ENCODE measurements at regions not wholly inside any gene's neighbourhood (a gene's known extent, or its start where the extent isn't known, plus 50 kb on each side); places are given as distances from the start of the nearest gene placed in this dataset.
A peak's percentile ranks its signal among the peaks of the same experiment; 100 is the strongest.
"Not testable (repeated sequence)": the region's sequence is repeated elsewhere in the genome, so short reads cannot be mapped to it uniquely, and the experiment has no call there.

GRCh38 chr3:102006812-102007485, 157.6 kb downstream of the NFKBIZ start:
- H3K9me3 ChIP-seq (ENCODE audit: low read depth, low read length) = no peaks in the 10 kb centered on the region
- H3K27me3 ChIP-seq (ENCODE audit: insufficient read depth, low read length) = no peaks in the 10 kb centered on the region
- H3K4me1 ChIP-seq (ENCODE audit: insufficient read depth, low read length) = peaks cover 21% of the 10 kb centered on the region
- peak overlapping the region; percentile 43 for H3K4me2 ChIP-seq (ENCODE audit: insufficient read depth, low read length)
- H3K27ac ChIP-seq (ENCODE audit: low read depth, low read length) = peak overlapping the region; percentile 79
- DNase-seq (ENCODE audit: insufficient read length, low spot score, missing footprints) = peak; percentile 87
- H4K20me1 ChIP-seq (ENCODE audit: insufficient read depth, low read length) = no peaks in the 10 kb centered on the region
- H3K79me2 ChIP-seq (ENCODE audit: insufficient read depth, low read length) = no peaks in the 10 kb centered on the region
- peak overlapping the region; percentile 21 for H2AFZ ChIP-seq (ENCODE audit: low read length)
- no peaks in the 10 kb centered on the region for H3K36me3 ChIP-seq (ENCODE audit: insufficient read depth, low read length)
- no peak for TF ChIP-seq CTCF (IDR thresholded peaks at IDR 0.05; ENCODE audit: extremely low read depth, low read depth, low read length)
- no peak overlapping the region for H3K4me3 ChIP-seq (ENCODE audit: insufficient read depth, low read length)

GRCh38 chr3:102008436-102008835, 159.1 kb downstream of the NFKBIZ start:
- not testable (repeated sequence) for H3K79me2 ChIP-seq (ENCODE audit: insufficient read depth, low read length); H3K9me3 ChIP-seq (ENCODE audit: low read depth, low read length); H3K27me3 ChIP-seq (ENCODE audit: insufficient read depth, low read length); H3K36me3 ChIP-seq (ENCODE audit: insufficient read depth, low read length); H3K4me3 ChIP-seq (ENCODE audit: insufficient read depth, low read length); H2AFZ ChIP-seq (ENCODE audit: low read length); H3K27ac ChIP-seq (ENCODE audit: low read depth, low read length); H3K4me2 ChIP-seq (ENCODE audit: insufficient read depth, low read length); H4K20me1 ChIP-seq (ENCODE audit: insufficient read depth, low read length); DNase-seq (ENCODE audit: insufficient read length, low spot score, missing footprints)
- peaks cover 21% of the 10 kb centered on the region for H3K4me1 ChIP-seq (ENCODE audit: insufficient read depth, low read length)

- H3K27ac ChIP-seq (ENCODE audit: low read depth, low read length) = no peak overlapping the region
- TF ChIP-seq CTCF (IDR thresholded peaks at IDR 0.05; ENCODE audit: extremely low read depth, low read depth, low read length) = no peak
- H3K4me3 ChIP-seq (ENCODE audit: insufficient read depth, low read length) = no peak overlapping the region
- H3K79me2 ChIP-seq (ENCODE audit: insufficient read depth, low read length) = no peaks in the 10 kb centered on the region
- no peaks in the 10 kb centered on the region for H3K9me3 ChIP-seq (ENCODE audit: low read depth, low read length)
- no peaks in the 10 kb centered on the region for H3K27me3 ChIP-seq (ENCODE audit: insufficient read depth, low read length)
- no peaks in the 10 kb centered on the region for H3K36me3 ChIP-seq (ENCODE audit: insufficient read depth, low read length)
- H2AFZ ChIP-seq (ENCODE audit: low read length) = no peak overlapping the region
- no peaks in the 10 kb centered on the region for H3K4me1 ChIP-seq (ENCODE audit: insufficient read depth, low read length)
- H4K20me1 ChIP-seq (ENCODE audit: insufficient read depth, low read length) = no peaks in the 10 kb centered on the region
- DNase-seq (ENCODE audit: insufficient read length, low spot score, missing footprints) = no peak
- no peak overlapping the region for H3K4me2 ChIP-seq (ENCODE audit: insufficient read depth, low read length)
Observed at GRCh38 chr3:102016417-102016816, 167.1 kb downstream of the NFKBIZ start.

DNA sequence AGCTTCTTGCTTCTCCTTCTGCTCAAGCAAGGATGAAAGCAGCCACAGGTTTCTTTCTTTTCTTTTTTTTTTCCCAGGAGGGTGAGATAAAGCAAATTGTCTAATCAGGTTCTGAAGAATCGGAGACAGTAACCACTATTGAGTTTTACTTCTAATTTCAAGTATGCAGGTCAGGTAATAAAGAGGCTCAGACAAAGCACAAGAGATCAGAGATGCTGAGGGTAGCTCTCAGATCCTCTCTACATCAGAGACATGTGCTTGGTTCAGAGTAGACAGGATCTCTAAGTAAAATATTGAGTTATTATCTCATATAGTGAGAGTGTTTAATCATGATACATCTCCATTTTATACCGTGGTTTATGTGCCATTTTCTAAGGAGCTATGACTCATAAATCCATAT, 168.5 kb downstream of the NFKBIZ start:
- TF ChIP-seq CTCF (IDR thresholded peaks at IDR 0.05; ENCODE audit: extremely low read depth, low read depth, low read length) = no peak
- Histone ChIP-seq H3K27ac (ENCODE audit: low read depth, low read length) (no peak overlapping the region), H3K36me3 (ENCODE audit: insufficient read depth, low read length) (no peaks in the 10 kb centered on the region), H3K79me2 (ENCODE audit: insufficient read depth, low read length) (no peaks in the 10 kb centered on the region), H3K27me3 (ENCODE audit: insufficient read depth, low read length) (no peaks in the 10 kb centered on the region), H4K20me1 (ENCODE audit: insufficient read depth, low read length) (no peaks in the 10 kb centered on the region), H3K4me1 (ENCODE audit: insufficient read depth, low read length) (no peaks in the 10 kb centered on the region), H3K9me3 (ENCODE audit: low read depth, low read length) (no peaks in the 10 kb centered on the region), H3K4me3 (ENCODE audit: insufficient read depth, low read length) (no peak overlapping the region), H2AFZ (ENCODE audit: low read length) (no peak overlapping the region), H3K4me2 (ENCODE audit: insufficient read depth, low read length) (no peak overlapping the region)
- DNase-seq (ENCODE audit: insufficient read length, low spot score, missing footprints) = no peak
